ENCODE measurements at regions not wholly inside any gene's neighbourhood (a gene's known extent, or its start where the extent isn't known, plus 50 kb on each side); places are given as distances from the start of the nearest gene placed in this dataset.

GRCh38 chr6:30826961-30827342 is 57.4 kb upstream of the DDR1 start:
- no peaks in the 10 kb centered on the region for H3K9me3 ChIP-seq
- no peaks in the 10 kb centered on the region for H3K27me3 ChIP-seq
- peaks cover 0 to 26% (median 3%) of the 10 kb centered on the region in 4 donors for H3K4me1 ChIP-seq
- H3K27ac ChIP-seq: peak overlapping the region in 1 of 4 donors; percentile 7
- peak in 2 of 3 donors; percentile 60 to 65 for DNase-seq
- H3K4me3 ChIP-seq: no peak overlapping the region
- no peaks in the 10 kb centered on the region for H3K36me3 ChIP-seq
- TF ChIP-seq POLR2A (IDR thresholded peaks at IDR 0.05) (no peak), CTCF (IDR thresholded peaks at IDR 0.05) (no peak)

- Histone ChIP-seq H3K27me3 (no peaks in the 10 kb centered on the region), H3K9me3 (no peaks in the 10 kb centered on the region), H3K4me3 (no peak overlapping the region), H3K27ac (no peak overlapping the region), H3K36me3 (no peaks in the 10 kb centered on the region), H3K4me1 (peaks cover 0 to 39% (median 3%) of the 10 kb centered on the region in 4 donors)
- TF ChIP-seq POLR2A (IDR thresholded peaks at IDR 0.05) (no peak), CTCF (IDR thresholded peaks at IDR 0.05) (no peak)
- DNase-seq: no peak
These were observed 59.6 kb upstream of the DDR1 start for GRCh38 chr6:30824698-30825097.

- Histone ChIP-seq H3K27ac (no peak overlapping the region), H3K4me1 (peaks cover 0 to 30% (median 3%) of the 10 kb centered on the region in 4 donors), H3K27me3 (no peaks in the 10 kb centered on the region), H3K36me3 (no peaks in the 10 kb centered on the region), H3K9me3 (no peaks in the 10 kb centered on the region), H3K4me3 (no peak overlapping the region)
- TF ChIP-seq CTCF (IDR thresholded peaks at IDR 0.05) (no peak), POLR2A (IDR thresholded peaks at IDR 0.05) (no peak)
- DNase-seq: no peak
These were observed 60.8 kb upstream of the DDR1 start for GRCh38 chr6:30823534-30823865.

DNA sequence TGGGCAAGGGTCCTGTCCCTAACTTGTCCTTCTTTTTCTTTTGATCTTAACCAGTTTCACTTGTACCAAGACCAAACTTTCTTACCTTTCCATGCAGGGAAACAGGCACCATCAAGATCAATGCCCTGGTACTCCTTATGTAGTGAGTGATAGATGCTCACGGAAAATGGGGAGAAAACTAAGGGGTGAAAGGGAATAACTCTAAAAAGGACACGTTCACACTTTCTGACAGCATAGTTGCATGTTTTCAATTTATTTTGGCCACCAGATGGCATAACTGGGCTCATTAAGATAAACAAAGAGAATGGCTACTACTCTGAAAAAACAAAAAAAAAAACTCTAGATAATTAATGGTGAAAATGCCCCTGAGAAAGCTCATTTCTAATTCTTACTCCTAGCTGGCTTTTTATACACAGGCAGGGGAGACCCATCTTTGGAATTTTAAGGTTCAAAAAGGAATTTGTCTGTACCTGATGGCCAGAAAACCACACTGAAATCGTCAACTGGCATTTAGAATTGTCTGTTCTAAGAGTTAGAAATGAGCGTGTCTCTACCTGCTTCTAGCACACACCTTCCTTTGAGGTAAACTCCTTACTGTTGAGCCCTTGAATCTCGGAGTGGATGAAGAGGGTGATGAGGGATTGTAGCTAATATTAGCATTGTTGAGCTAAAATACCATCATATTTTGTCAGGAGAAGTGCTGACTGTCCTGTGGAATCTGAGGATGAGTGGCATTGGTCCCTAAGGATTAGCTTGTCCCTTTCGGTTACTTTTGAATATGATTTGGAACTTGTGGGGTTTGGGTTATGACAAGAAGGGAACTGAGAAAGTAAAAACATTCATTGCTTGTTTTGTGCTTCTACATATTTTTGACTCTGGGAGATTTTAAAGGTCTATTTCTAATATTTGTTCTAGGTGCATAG is 62.2 kb upstream of the DDR1 start:
- H3K4me1 ChIP-seq: peaks cover 0 to 18% (median 2%) of the 10 kb centered on the region in 4 donors
- H3K9me3 ChIP-seq: no peaks in the 10 kb centered on the region
- no peak overlapping the region for H3K4me3 ChIP-seq
- DNase-seq: no peak
- no peaks in the 10 kb centered on the region for H3K36me3 ChIP-seq
- H3K27ac ChIP-seq: no peak overlapping the region
- no peaks in the 10 kb centered on the region for H3K27me3 ChIP-seq
- peak; percentile 32 to 76 (median 60) for TF ChIP-seq CTCF (IDR thresholded peaks at IDR 0.05)
- no peak for TF ChIP-seq POLR2A (IDR thresholded peaks at IDR 0.05)

DNA sequence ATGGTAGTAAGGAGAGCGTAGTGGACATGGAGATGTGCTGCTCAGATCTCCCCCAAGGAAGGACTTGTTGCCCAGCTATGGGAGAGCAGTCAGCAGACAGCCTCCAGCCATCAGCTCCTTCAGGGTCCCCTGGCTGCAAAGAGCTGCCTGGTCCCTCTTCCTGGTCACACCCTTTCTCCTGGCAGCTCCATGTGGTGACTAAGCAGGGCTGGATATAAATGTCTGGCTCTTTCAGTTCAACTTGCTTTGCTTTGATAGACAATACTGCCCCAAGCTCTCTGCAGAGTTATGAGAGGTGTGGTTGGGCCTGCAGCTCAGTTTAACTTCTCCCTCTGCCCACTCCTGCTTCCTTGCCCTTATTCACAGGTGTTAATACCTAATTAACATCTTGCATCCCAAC is 64.1 kb upstream of the DDR1 start:
- H3K4me3 ChIP-seq: no peak overlapping the region
- no peaks in the 10 kb centered on the region for H3K36me3 ChIP-seq
- no peak for TF ChIP-seq POLR2A (IDR thresholded peaks at IDR 0.05)
- TF ChIP-seq CTCF (IDR thresholded peaks at IDR 0.05): peak in 3 of 6 experiments; percentile 6 to 39 (median 19)
- H3K27ac ChIP-seq: peak overlapping the region in 1 of 4 donors; percentile 3
- DNase-seq: peak in 2 of 3 donors; percentile 55 to 70
- peaks cover 0 to 14% (median 2%) of the 10 kb centered on the region in 4 donors for H3K4me1 ChIP-seq
- no peaks in the 10 kb centered on the region for H3K9me3 ChIP-seq
- H3K27me3 ChIP-seq: no peaks in the 10 kb centered on the region
